ENCODE measurements at regions not wholly inside any gene's neighbourhood (a gene's known extent, or its start where the extent isn't known, plus 50 kb on each side); places are given as distances from the start of the nearest gene placed in this dataset.

DNA sequence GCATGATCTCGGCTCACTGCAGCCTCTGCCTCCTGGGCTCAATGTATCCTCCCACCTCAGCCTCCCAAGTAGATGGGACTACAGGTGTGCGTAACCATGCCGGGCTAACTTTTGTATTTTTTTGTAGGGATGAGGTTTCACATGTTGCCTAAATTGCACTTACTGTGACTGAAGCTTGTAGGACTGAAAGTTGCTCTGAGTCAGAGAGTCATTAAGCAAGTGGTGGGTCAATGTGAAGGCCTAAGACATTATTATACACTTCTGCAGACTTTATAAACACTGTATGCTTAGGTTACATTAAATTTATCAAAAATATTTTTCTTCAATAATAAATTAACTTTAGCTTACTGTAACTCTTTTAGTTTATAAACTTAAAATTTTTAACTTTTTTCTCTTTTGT lies 170.2 kb downstream of the FAT4 start:
- TF ChIP-seq CTCF (IDR thresholded peaks at IDR 0.05; ENCODE audit: borderline replicate concordance, extremely low read depth, low read length, poor library complexity, severe bottlenecking) (no peak), EZH2 (IDR thresholded peaks at IDR 0.05; ENCODE audit: borderline replicate concordance, low read depth, low read length, severe bottlenecking) (no peak)
